HEK293 (cell line): ENCODE measurements at regions not wholly inside any gene's neighbourhood (a gene's known extent, or its start where the extent isn't known, plus 50 kb on each side); places are given as distances from the start of the nearest gene placed in this dataset.

Experiments used
- CTCF ChIA-PET: fragments of 350-600 bp; formaldehyde crosslinking; extraction: SDS; loops from one replicate; lab custom pipeline; 2021; ENCODE audit warnings: antibody characterized with exemption; lab: Yijun Ruan, JAX
- POLR2A ChIA-PET: fragments of 300-600 bp; formaldehyde crosslinking; extraction: SDS; loops from one replicate; lab custom pipeline; 2020; ENCODE audit warnings: antibody characterized with exemption, inconsistent platforms; lab: Yijun Ruan, JAX
- H3K27ac ChIP-seq: fragments of 200-500 bp; sonication (Bioruptor generic); 2 replicates; pipeline ENCODE4 v1.5.1; 2014; ENCODE audit warnings: low read depth, low read length, control low read depth, inconsistent platforms; ENCODE audit errors: extremely low read depth
- H3K36me3 ChIP-seq, 2 experiments: fragments of 200-500 bp in 1 of 2; sonication (Bioruptor generic) in 1 of 2; 1 replicate in 1 of 2; 2 replicates in 1 of 2; pipeline ENCODE4 v1.5.1; 2014 to 2017; ENCODE audit warnings: inconsistent platforms in 2 of 2, low read length in 2 of 2; ENCODE audit not compliant: control insufficient read depth in 2 of 2, insufficient read depth in 1 of 2
- H3K4me1 ChIP-seq: fragments of 200-500 bp; sonication (Bioruptor generic); 2 replicates; pipeline ENCODE4 v1.5.1; 2014; ENCODE audit warnings: mild to moderate bottlenecking, low read length, inconsistent platforms; ENCODE audit not compliant: control insufficient read depth, insufficient read depth
- H3K4me3 ChIP-seq: 2 replicates; pipeline ENCODE4 v1.5.1; 2011; ENCODE audit warnings: low read depth, mild to moderate bottlenecking, control low read depth, low read length, moderate library complexity
- H3K9me3 ChIP-seq: fragments of 200-500 bp; sonication (Bioruptor generic); 2 replicates; pipeline ENCODE4 v1.5.1; 2014; ENCODE audit warnings: low read depth, low read length, inconsistent platforms; ENCODE audit not compliant: control insufficient read depth, insufficient read depth
- GFI1B ChIP-seq: fragments of 450-650 bp; formaldehyde crosslinking; IDR thresholded peaks from 2 replicates; pipeline ENCODE4 v1.5.1; 2016; ENCODE audit warnings: missing biosample characterization, missing genetic modification characterization
- GLI2 ChIP-seq: fragments of 450-650 bp; formaldehyde crosslinking; IDR thresholded peaks from 2 replicates; pipeline ENCODE4; 2017; ENCODE audit warnings: missing biosample characterization, missing genetic modification characterization, low read depth, borderline replicate concordance
- HOXD13 ChIP-seq: sonication (generic); formaldehyde crosslinking; IDR thresholded peaks from 2 replicates; pipeline ENCODE4 v1.8.0; 2022; ENCODE audit warnings: missing genetic modification reagents, borderline replicate concordance
- KLF1 ChIP-seq: fragments of 450-650 bp; formaldehyde crosslinking; IDR thresholded peaks from 2 replicates; pipeline ENCODE4 v1.5.1; 2016; ENCODE audit warnings: missing biosample characterization, missing genetic modification characterization
- OSR2 ChIP-seq: fragments of 450-650 bp; formaldehyde crosslinking; IDR thresholded peaks from 2 replicates; pipeline ENCODE4 v1.5.1; 2016; ENCODE audit warnings: missing biosample characterization, missing genetic modification characterization
- YY2 ChIP-seq: fragments of 450-650 bp; formaldehyde crosslinking; IDR thresholded peaks from 2 replicates; pipeline ENCODE4 v1.5.1; 2016; ENCODE audit warnings: missing biosample characterization, missing genetic modification characterization
- ZBTB1 ChIP-seq: fragments of 450-650 bp; formaldehyde crosslinking; IDR thresholded peaks from 2 replicates; pipeline ENCODE4 v1.5.1; 2016; ENCODE audit warnings: missing biosample characterization, missing genetic modification characterization
- ZEB2 ChIP-seq: fragments of 450-650 bp; formaldehyde crosslinking; IDR thresholded peaks from 2 replicates; pipeline ENCODE4 v1.5.1; 2016; ENCODE audit warnings: missing biosample characterization, missing genetic modification characterization
- ZNF169 ChIP-seq: fragments of 450-650 bp; formaldehyde crosslinking; IDR thresholded peaks from 2 replicates; pipeline ENCODE4 v1.5.1; 2016; ENCODE audit warnings: missing biosample characterization, missing genetic modification characterization
- ZNF174 ChIP-seq: fragments of 450-650 bp; formaldehyde crosslinking; IDR thresholded peaks from 2 replicates; pipeline ENCODE4 v1.5.0; 2017; ENCODE audit warnings: missing biosample characterization, mild to moderate bottlenecking, missing genetic modification characterization
- ZNF248 ChIP-seq: fragments of 450-650 bp; formaldehyde crosslinking; IDR thresholded peaks from 2 replicates; pipeline ENCODE4 v1.5.1; 2017; ENCODE audit warnings: missing biosample characterization, missing genetic modification characterization
- ZNF354C ChIP-seq: fragments of 450-650 bp; formaldehyde crosslinking; IDR thresholded peaks from 2 replicates; pipeline ENCODE4 v1.5.1; 2016; ENCODE audit warnings: missing biosample characterization, missing genetic modification characterization, low read depth, borderline replicate concordance
- ZNF404 ChIP-seq: fragments of 450-650 bp; formaldehyde crosslinking; IDR thresholded peaks from 2 replicates; pipeline ENCODE4 v1.5.1; 2017; ENCODE audit warnings: missing biosample characterization, missing genetic modification characterization
- ZNF571 ChIP-seq: fragments of 450-650 bp; formaldehyde crosslinking; IDR thresholded peaks from 2 replicates; pipeline ENCODE4 v1.5.0; 2017; ENCODE audit warnings: missing biosample characterization, missing genetic modification characterization
- ZNF596 ChIP-seq: fragments of 450-650 bp; IDR thresholded peaks from 2 replicates; pipeline ENCODE4 v1.5.0; 2018; ENCODE audit warnings: missing biosample characterization, mild to moderate bottlenecking, missing genetic modification characterization, moderate library complexity
- ZNF600 ChIP-seq: fragments of 450-650 bp; formaldehyde crosslinking; IDR thresholded peaks from 2 replicates; pipeline ENCODE4 v1.5.1; 2016; ENCODE audit warnings: missing biosample characterization, missing genetic modification characterization
- ZNF621 ChIP-seq: fragments of 450-650 bp; formaldehyde crosslinking; IDR thresholded peaks from 2 replicates; pipeline ENCODE4 v1.5.1; 2017; ENCODE audit warnings: missing biosample characterization, missing genetic modification characterization
- ZNF677 ChIP-seq: fragments of 450-650 bp; IDR thresholded peaks from 2 replicates; pipeline ENCODE4 v1.5.0; 2018; ENCODE audit warnings: missing biosample characterization, mild to moderate bottlenecking, missing genetic modification characterization, moderate library complexity
- ZNF791 ChIP-seq: fragments of 450-650 bp; formaldehyde crosslinking; IDR thresholded peaks from 2 replicates; pipeline ENCODE4 v1.5.1; 2016; ENCODE audit warnings: missing biosample characterization, missing genetic modification characterization
- TF ChIP-seq, protein P1 (sequence below): fragments of 450-650 bp; formaldehyde crosslinking; IDR thresholded peaks from 2 replicates; pipeline ENCODE4 v1.5.1; 2016; ENCODE audit warnings: missing biosample characterization, missing genetic modification characterization
- TF ChIP-seq, protein P2 (sequence below): fragments of 450-650 bp; formaldehyde crosslinking; conservative IDR thresholded peaks from 2 replicates; pipeline ENCODE4 v1.5.1; 2016; ENCODE audit warnings: low read depth, missing biosample characterization, missing genetic modification characterization
- TF ChIP-seq, protein P3 (sequence below): fragments of 450-650 bp; formaldehyde crosslinking; IDR thresholded peaks from 2 replicates; pipeline ENCODE4 v1.5.1; 2016; ENCODE audit warnings: missing biosample characterization, missing genetic modification characterization
- TF ChIP-seq, protein P4 (sequence below): fragments of 450-650 bp; formaldehyde crosslinking; IDR thresholded peaks from 2 replicates; pipeline ENCODE4 v1.5.1; 2016; ENCODE audit warnings: missing biosample characterization, missing genetic modification characterization

DNA sequence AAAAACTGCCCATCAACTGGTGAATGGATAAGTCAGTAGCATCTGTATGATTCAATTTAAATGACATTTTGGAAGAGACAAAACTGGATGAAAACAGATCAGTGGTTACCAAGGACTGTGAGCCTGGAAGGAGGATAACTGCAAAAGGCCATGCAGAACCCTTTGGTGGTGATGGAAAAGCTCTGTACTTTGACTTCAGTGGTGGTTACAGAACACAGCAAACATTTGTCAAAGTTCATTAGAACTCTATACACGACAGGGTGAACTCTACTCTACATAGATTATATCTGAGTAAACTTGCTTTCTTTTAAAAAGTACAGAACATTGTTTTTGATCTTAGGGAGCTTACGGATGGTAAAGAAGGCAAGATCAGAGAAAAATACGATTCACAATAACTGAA lies 111.9 kb upstream of the HTR1E start:
- ChIA-PET CTCF (no interaction called here), POLR2A (no interaction called here)
- Histone ChIP-seq H3K36me3 (no peaks in the 10 kb centered on the region), H3K9me3 (no peaks in the 10 kb centered on the region), H3K4me1 (no peaks in the 10 kb centered on the region), H3K27ac (no peak overlapping the region), H3K4me3 (no peak overlapping the region)
- TF ChIP-seq, protein P1, sequence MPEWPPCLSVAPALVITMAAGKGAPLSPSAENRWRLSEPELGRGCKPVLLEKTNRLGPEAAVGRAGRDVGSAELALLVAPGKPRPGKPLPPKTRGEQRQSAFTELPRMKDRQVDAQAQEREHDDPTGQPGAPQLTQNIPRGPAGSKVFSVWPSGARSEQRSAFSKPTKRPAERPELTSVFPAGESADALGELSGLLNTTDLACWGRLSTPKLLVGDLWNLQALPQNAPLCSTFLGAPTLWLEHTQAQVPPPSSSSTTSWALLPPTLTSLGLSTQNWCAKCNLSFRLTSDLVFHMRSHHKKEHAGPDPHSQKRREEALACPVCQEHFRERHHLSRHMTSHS (tag by site-specific recombination) = no peak
- TF ChIP-seq KLF1 (tag by site-specific recombination) (no peak), ZNF596 (tag by site-specific recombination) (no peak), ZNF621 (tag by site-specific recombination) (no peak), YY2 (tag by site-specific recombination) (no peak), HOXD13 (no peak), GFI1B (tag by site-specific recombination) (no peak), ZBTB1 (no peak), ZNF791 (tag by site-specific recombination) (no peak), GLI2 (tag by site-specific recombination) (no peak), ZNF677 (no peak), ZNF174 (tag by site-specific recombination) (no peak), ZNF600 (tag by site-specific recombination) (no peak), ZNF404 (no peak), ZNF571 (tag by site-specific recombination) (no peak)
- TF ChIP-seq, protein P2, sequence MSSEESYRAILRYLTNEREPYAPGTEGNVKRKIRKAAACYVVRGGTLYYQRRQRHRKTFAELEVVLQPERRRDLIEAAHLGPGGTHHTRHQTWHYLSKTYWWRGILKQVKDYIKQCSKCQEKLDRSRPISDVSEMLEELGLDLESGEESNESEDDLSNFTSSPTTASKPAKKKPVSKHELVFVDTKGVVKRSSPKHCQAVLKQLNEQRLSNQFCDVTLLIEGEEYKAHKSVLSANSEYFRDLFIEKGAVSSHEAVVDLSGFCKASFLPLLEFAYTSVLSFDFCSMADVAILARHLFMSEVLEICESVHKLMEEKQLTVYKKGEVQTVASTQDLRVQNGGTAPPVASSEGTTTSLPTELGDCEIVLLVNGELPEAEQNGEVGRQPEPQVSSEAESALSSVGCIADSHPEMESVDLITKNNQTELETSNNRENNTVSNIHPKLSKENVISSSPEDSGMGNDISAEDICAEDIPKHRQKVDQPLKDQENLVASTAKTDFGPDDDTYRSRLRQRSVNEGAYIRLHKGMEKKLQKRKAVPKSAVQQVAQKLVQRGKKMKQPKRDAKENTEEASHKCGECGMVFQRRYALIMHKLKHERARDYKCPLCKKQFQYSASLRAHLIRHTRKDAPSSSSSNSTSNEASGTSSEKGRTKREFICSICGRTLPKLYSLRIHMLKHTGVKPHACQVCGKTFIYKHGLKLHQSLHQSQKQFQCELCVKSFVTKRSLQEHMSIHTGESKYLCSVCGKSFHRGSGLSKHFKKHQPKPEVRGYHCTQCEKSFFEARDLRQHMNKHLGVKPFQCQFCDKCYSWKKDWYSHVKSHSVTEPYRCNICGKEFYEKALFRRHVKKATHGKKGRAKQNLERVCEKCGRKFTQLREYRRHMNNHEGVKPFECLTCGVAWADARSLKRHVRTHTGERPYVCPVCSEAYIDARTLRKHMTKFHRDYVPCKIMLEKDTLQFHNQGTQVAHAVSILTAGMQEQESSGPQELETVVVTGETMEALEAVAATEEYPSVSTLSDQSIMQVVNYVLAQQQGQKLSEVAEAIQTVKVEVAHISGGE (tag by site-specific recombination) = no peak
- TF ChIP-seq, protein P3, sequence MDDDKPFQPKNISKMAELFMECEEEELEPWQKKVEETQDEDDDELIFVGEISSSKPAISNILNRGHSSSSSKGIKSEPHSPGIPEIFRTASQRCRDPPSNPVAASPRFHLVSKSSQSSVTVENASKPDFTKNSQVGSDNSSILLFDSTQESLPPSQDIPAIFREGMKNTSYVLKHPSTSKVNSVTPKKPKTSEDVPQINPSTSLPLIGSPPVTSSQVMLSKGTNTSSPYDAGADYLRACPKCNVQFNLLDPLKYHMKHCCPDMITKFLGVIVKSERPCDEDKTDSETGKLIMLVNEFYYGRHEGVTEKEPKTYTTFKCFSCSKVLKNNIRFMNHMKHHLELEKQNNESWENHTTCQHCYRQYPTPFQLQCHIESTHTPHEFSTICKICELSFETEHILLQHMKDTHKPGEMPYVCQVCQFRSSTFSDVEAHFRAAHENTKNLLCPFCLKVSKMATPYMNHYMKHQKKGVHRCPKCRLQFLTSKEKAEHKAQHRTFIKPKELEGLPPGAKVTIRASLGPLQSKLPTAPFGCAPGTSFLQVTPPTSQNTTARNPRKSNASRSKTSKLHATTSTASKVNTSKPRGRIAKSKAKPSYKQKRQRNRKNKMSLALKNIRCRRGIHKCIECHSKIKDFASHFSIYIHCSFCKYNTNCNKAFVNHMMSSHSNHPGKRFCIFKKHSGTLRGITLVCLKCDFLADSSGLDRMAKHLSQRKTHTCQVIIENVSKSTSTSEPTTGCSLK = no peak

DNA sequence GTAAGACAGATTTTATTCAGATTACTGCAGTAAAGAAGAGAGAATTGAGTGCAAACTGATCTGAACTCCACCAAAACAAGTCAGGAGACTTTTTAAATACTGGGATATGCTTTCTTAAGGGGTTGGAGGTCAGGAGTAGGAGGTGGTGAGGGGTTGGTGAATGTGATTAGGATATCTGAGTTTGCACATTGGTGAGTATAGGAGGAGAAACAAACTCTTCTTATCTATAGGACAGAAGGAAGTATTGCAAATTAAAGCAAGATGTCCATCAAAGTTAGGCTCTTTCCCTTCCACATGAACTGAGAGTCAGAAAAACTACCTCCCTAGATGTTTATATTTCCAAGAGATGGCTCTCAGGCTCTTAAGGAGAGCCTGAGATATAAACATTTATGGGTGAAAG lies 114.6 kb upstream of the HTR1E start:
- POLR2A ChIA-PET = no interaction called here
- no peaks in the 10 kb centered on the region for H3K36me3 ChIP-seq
- no peaks in the 10 kb centered on the region for H3K9me3 ChIP-seq
- no peaks in the 10 kb centered on the region for H3K4me1 ChIP-seq
- TF ChIP-seq, protein P4, sequence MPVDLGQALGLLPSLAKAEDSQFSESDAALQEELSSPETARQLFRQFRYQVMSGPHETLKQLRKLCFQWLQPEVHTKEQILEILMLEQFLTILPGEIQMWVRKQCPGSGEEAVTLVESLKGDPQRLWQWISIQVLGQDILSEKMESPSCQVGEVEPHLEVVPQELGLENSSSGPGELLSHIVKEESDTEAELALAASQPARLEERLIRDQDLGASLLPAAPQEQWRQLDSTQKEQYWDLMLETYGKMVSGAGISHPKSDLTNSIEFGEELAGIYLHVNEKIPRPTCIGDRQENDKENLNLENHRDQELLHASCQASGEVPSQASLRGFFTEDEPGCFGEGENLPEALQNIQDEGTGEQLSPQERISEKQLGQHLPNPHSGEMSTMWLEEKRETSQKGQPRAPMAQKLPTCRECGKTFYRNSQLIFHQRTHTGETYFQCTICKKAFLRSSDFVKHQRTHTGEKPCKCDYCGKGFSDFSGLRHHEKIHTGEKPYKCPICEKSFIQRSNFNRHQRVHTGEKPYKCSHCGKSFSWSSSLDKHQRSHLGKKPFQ = no peak
- no peak for TF ChIP-seq ZEB2 (tag by site-specific recombination)
- TF ChIP-seq OSR2 (tag by site-specific recombination) = no peak
- no peak for TF ChIP-seq ZNF248 (tag by site-specific recombination)
- no peak for TF ChIP-seq ZNF354C
- no peak for TF ChIP-seq ZNF169 (tag by site-specific recombination)
- H3K27ac ChIP-seq = no peak overlapping the region
- CTCF ChIA-PET = no interaction called here
- H3K4me3 ChIP-seq = no peak overlapping the region
